ENCODE measurements at regions not wholly inside any gene's neighbourhood (a gene's known extent, or its start where the extent isn't known, plus 50 kb on each side); places are given as distances from the start of the nearest gene placed in this dataset.

- DNase-seq, result no peak
These were observed 94.0 kb downstream of the GLI2 start for GRCh38 chr2:120829633-120830025.

GRCh38 chr2:120830096-120830830 lies 94.6 kb downstream of the GLI2 start:
- DNase-seq, result no peak

GRCh38 chr2:120831086-120831485 lies 95.4 kb downstream of the GLI2 start:
- DNase-seq, result no peak

- DNase-seq, result no peak
These were observed 96.2 kb downstream of the GLI2 start for GRCh38 chr2:120831891-120832290.

- no peak for DNase-seq
These were observed 96.8 kb downstream of the GLI2 start for GRCh38 chr2:120832296-120833070.

- DNase-seq, result no peak
These were observed 97.5 kb downstream of the GLI2 start for GRCh38 chr2:120833127-120833675.

GRCh38 chr2:120834206-120834605 lies 98.5 kb downstream of the GLI2 start:
- no peak for DNase-seq

- no peak for DNase-seq
These were observed 100.6 kb downstream of the GLI2 start for GRCh38 chr2:120836281-120836680.

- no peak for DNase-seq
These were observed 105.3 kb downstream of the GLI2 start for GRCh38 chr2:120840795-120841487.

GRCh38 chr2:120842456-120843439 lies 107.1 kb downstream of the GLI2 start:
- DNase-seq, result no peak

GRCh38 chr2:120844070-120844738 lies 108.5 kb downstream of the GLI2 start:
- DNase-seq, result no peak

- no peak for DNase-seq
These were observed 109.6 kb downstream of the GLI2 start for GRCh38 chr2:120845277-120845676.

GRCh38 chr2:120846406-120847095 lies 110.9 kb downstream of the GLI2 start:
- no peak for DNase-seq

GRCh38 chr2:120847700-120848321 lies 112.1 kb downstream of the GLI2 start:
- no peak for DNase-seq

- no peak for DNase-seq
These were observed 113.6 kb downstream of the GLI2 start for GRCh38 chr2:120849278-120849677.

GRCh38 chr2:120850551-120850950 lies 114.9 kb downstream of the GLI2 start:
- no peak for DNase-seq

- DNase-seq, result no peak
These were observed 115.6 kb downstream of the GLI2 start for GRCh38 chr2:120851116-120851773.

- DNase-seq, result no peak
These were observed 116.6 kb downstream of the GLI2 start for GRCh38 chr2:120852200-120852815.

- no peak for DNase-seq
These were observed 117.8 kb downstream of the GLI2 start for GRCh38 chr2:120853306-120854013.
